Tibial nerve (tissue), 4 donors: ENCODE measurements at regions not wholly inside any gene's neighbourhood (a gene's known extent, or its start where the extent isn't known, plus 50 kb on each side); places are given as distances from the start of the nearest gene placed in this dataset.
"Not testable (repeated sequence)": the region's sequence is repeated elsewhere in the genome, so short reads cannot be mapped to it uniquely, and the experiment has no call there.

ENCODE experiments used
- EP300 ChIP-seq, 2 donors: sonication (generic); formaldehyde crosslinking; IDR thresholded peaks; one replicate each; pipeline ENCODE4 v1.6.1; 2017; ENCODE audit warnings: antibody characterized with exemption in 2 of 2, mild to moderate bottlenecking in 1 of 2
- TF ChIP-seq, protein P1 (sequence below), 5 experiments: fragments of 200-600 bp in 3 of 5; fragments of 450-650 bp in 2 of 5; sonication (generic) in 3 of 5; IDR thresholded peaks; one replicate each; pipeline ENCODE4 v1.5.1; 2016 to 2019; ENCODE audit warnings: antibody characterized with exemption in 5 of 5, mild to moderate bottlenecking in 3 of 5, moderate library complexity in 2 of 5

DNA sequence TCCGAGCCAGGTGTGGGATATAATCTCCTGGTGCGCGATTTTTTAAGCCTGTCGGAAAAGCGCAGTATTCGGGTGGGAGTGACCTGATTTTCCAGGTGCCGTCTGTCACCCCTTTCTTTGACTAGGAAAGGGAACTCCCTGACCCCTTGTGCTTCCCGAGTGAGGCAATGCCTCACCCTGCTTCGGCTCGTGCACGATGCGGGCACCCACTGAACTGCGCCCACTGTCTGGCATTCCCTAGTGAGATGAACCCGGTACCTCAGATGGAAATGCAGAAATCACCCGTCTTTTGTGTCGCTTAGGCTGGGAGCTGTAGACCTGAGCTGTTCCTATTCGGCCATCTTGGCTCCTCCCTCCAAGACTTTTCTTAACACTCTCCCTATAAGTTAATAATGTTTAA is 1042.3 kb downstream of the EFNA5 start:
- TF ChIP-seq EP300 (IDR thresholded peaks at IDR 0.05): not testable (repeated sequence)
- TF ChIP-seq, protein P1, sequence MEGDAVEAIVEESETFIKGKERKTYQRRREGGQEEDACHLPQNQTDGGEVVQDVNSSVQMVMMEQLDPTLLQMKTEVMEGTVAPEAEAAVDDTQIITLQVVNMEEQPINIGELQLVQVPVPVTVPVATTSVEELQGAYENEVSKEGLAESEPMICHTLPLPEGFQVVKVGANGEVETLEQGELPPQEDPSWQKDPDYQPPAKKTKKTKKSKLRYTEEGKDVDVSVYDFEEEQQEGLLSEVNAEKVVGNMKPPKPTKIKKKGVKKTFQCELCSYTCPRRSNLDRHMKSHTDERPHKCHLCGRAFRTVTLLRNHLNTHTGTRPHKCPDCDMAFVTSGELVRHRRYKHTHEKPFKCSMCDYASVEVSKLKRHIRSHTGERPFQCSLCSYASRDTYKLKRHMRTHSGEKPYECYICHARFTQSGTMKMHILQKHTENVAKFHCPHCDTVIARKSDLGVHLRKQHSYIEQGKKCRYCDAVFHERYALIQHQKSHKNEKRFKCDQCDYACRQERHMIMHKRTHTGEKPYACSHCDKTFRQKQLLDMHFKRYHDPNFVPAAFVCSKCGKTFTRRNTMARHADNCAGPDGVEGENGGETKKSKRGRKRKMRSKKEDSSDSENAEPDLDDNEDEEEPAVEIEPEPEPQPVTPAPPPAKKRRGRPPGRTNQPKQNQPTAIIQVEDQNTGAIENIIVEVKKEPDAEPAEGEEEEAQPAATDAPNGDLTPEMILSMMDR (IDR thresholded peaks at IDR 0.05): not testable (repeated sequence)
